Mesendoderm (in vitro differentiated cells): ENCODE measurements at regions not wholly inside any gene's neighbourhood (a gene's known extent, or its start where the extent isn't known, plus 50 kb on each side); places are given as distances from the start of the nearest gene placed in this dataset.

Experiments
- DNase-seq: peaks from one replicate; pipeline ENCODE4 v3.0.0; 2013
- H2AK5ac ChIP-seq: 2 replicates; pipeline ENCODE4 v1.6.1; 2013; ENCODE audit warnings: low read length, inconsistent platforms
- H2BK120ac ChIP-seq: 2 replicates; pipeline ENCODE4 v1.6.1; 2013; ENCODE audit warnings: low read depth, mild to moderate bottlenecking, low read length, moderate library complexity, mixed read lengths
- H2BK15ac ChIP-seq: replicated peaks from 2 replicates; pipeline ENCODE4 v1.6.1; 2013; ENCODE audit warnings: low read depth, mild to moderate bottlenecking, moderate library complexity
- H2BK5ac ChIP-seq: 2 replicates; pipeline ENCODE4 v1.6.1; 2013; ENCODE audit warnings: low read length, inconsistent platforms
- H3K18ac ChIP-seq: 2 replicates; pipeline ENCODE4 v1.6.1; 2013; ENCODE audit warnings: mild to moderate bottlenecking, low read length, mixed read lengths
- H3K23ac ChIP-seq: one replicate; pipeline ENCODE4 v1.6.1; 2013; ENCODE audit warnings: low read length
- H3K27ac ChIP-seq: 2 replicates; pipeline ENCODE4 v1.5.1; 2013; ENCODE audit warnings: low read depth, mild to moderate bottlenecking, inconsistent platforms, low read length, moderate library complexity
- H3K27me3 ChIP-seq: 2 replicates; pipeline ENCODE4 v1.6.1; 2013; ENCODE audit warnings: low read length, control low read depth, mild to moderate bottlenecking, inconsistent platforms; ENCODE audit not compliant: insufficient read depth, poor library complexity
- H3K36me3 ChIP-seq: 2 replicates; pipeline ENCODE4 v1.6.1; 2013; ENCODE audit warnings: low read length, inconsistent platforms; ENCODE audit not compliant: control insufficient read depth, insufficient read depth
- H3K4ac ChIP-seq: one replicate; pipeline ENCODE4 v1.6.1; 2013; ENCODE audit warnings: low read depth, mild to moderate bottlenecking, low read length, moderate library complexity
- H3K4me1 ChIP-seq: 2 replicates; pipeline ENCODE4 v1.6.1; 2013; ENCODE audit warnings: low read depth, low read length, inconsistent platforms; ENCODE audit not compliant: control insufficient read depth
- H3K4me2 ChIP-seq: 2 replicates; pipeline ENCODE4 v1.6.1; 2013; ENCODE audit warnings: low read length
- H3K4me3 ChIP-seq: 2 replicates; pipeline ENCODE4 v1.5.1; 2013; ENCODE audit warnings: mild to moderate bottlenecking, low read length
- H3K56ac ChIP-seq: one replicate; pipeline ENCODE4 v1.6.1; 2013; ENCODE audit warnings: low read length
- H3K79me1 ChIP-seq: 2 replicates; pipeline ENCODE4 v1.6.1; 2013; ENCODE audit warnings: low read length, inconsistent platforms
- H3K79me2 ChIP-seq: 2 replicates; pipeline ENCODE4 v1.6.1; 2013; ENCODE audit warnings: mild to moderate bottlenecking, low read length; ENCODE audit not compliant: control insufficient read depth, insufficient read depth
- H3K9ac ChIP-seq: 2 replicates; pipeline ENCODE4 v1.6.1; 2013; ENCODE audit warnings: low read length, inconsistent platforms
- H4K5ac ChIP-seq: one replicate; pipeline ENCODE4 v1.6.1; 2013; ENCODE audit warnings: low read length
- H4K8ac ChIP-seq: one replicate; pipeline ENCODE4 v1.6.1; 2013; ENCODE audit warnings: low read depth, mild to moderate bottlenecking, control low read depth, low read length, moderate library complexity
- WGBS: extraction: QIAGEN DNeasy Blood & Tissue Kit; methylation state at CpG from one replicate; pipeline ENCODE4 v1.1.7; 2013; ENCODE audit warnings: low lambda C conversion rate, missing lambda C conversion rate; ENCODE audit not compliant: insufficient coverage; ENCODE audit errors: extremely low coverage; 5-methylcytosine and 5-hydroxymethylcytosine counted together

- Histone ChIP-seq H3K4me1 (no peaks in the 10 kb centered on the region), H3K4ac (no peak overlapping the region), H2BK5ac (no peak overlapping the region), H3K18ac (no peak overlapping the region), H4K5ac (no peak overlapping the region), H2BK15ac (no peak overlapping the region), H2BK120ac (no peak overlapping the region), H4K8ac (no peak overlapping the region), H3K4me2 (no peak overlapping the region), H3K27ac (no peak overlapping the region), H3K23ac (no peak overlapping the region), H3K79me2 (no peaks in the 10 kb centered on the region), H3K4me3 (no peak overlapping the region), H3K27me3 (no peaks in the 10 kb centered on the region), H3K36me3 (no peaks in the 10 kb centered on the region), H3K79me1 (no peaks in the 10 kb centered on the region), H3K9ac (no peak overlapping the region), H2AK5ac (no peak overlapping the region), H3K56ac (no peak overlapping the region)
- DNase-seq, result peak; percentile 24
- no CpG with 5 or more reads among the region's 4 CpGs for WGBS
Measured at GRCh38 chr18:75884728-75885127, 457.2 kb upstream of the SMIM21 start.

- Histone ChIP-seq H3K27ac (no peak overlapping the region), H3K18ac (no peak overlapping the region), H3K79me2 (no peaks in the 10 kb centered on the region), H3K4me1 (no peaks in the 10 kb centered on the region), H3K4ac (no peak overlapping the region), H2BK5ac (no peak overlapping the region), H3K27me3 (no peaks in the 10 kb centered on the region), H2BK120ac (no peak overlapping the region), H3K23ac (no peak overlapping the region), H3K36me3 (no peaks in the 10 kb centered on the region), H3K4me3 (no peak overlapping the region), H3K79me1 (no peaks in the 10 kb centered on the region), H3K4me2 (no peak overlapping the region), H2BK15ac (no peak overlapping the region), H4K5ac (no peak overlapping the region), H3K56ac (no peak overlapping the region), H2AK5ac (no peak overlapping the region), H3K9ac (no peak overlapping the region), H4K8ac (no peak overlapping the region)
- WGBS, result no CpG with 5 or more reads among the region's 6 CpGs
- DNase-seq, result no peak
Measured at GRCh38 chr18:75880925-75881504, 453.5 kb upstream of the SMIM21 start.

- Histone ChIP-seq H3K56ac (no peak overlapping the region), H3K18ac (no peak overlapping the region), H3K27ac (no peak overlapping the region), H3K4ac (no peak overlapping the region), H4K5ac (no peak overlapping the region), H3K79me1 (no peaks in the 10 kb centered on the region), H2BK5ac (no peak overlapping the region), H2BK120ac (no peak overlapping the region), H3K79me2 (no peaks in the 10 kb centered on the region), H4K8ac (no peak overlapping the region), H2BK15ac (no peak overlapping the region), H3K4me1 (no peaks in the 10 kb centered on the region), H3K36me3 (no peaks in the 10 kb centered on the region), H3K9ac (no peak overlapping the region), H3K4me3 (no peak overlapping the region), H2AK5ac (no peak overlapping the region), H3K23ac (no peak overlapping the region), H3K27me3 (no peaks in the 10 kb centered on the region), H3K4me2 (no peak overlapping the region)
- no peak for DNase-seq
- no CpG with 5 or more reads among the region's 12 CpGs for WGBS
Measured at GRCh38 chr18:75880266-75880665, 452.8 kb upstream of the SMIM21 start.

- Histone ChIP-seq H3K27me3 (no peaks in the 10 kb centered on the region), H3K9ac (no peak overlapping the region), H3K4ac (no peak overlapping the region), H3K4me2 (no peak overlapping the region), H2AK5ac (no peak overlapping the region), H4K5ac (no peak overlapping the region), H3K23ac (no peak overlapping the region), H2BK15ac (no peak overlapping the region), H2BK120ac (no peak overlapping the region), H3K79me2 (no peaks in the 10 kb centered on the region), H3K18ac (no peak overlapping the region), H3K36me3 (no peaks in the 10 kb centered on the region), H2BK5ac (no peak overlapping the region), H3K56ac (no peak overlapping the region), H3K79me1 (no peaks in the 10 kb centered on the region), H3K27ac (no peak overlapping the region), H3K4me1 (no peaks in the 10 kb centered on the region), H4K8ac (no peak overlapping the region), H3K4me3 (no peak overlapping the region)
- WGBS, result no CpG with 5 or more reads among the region's 3 CpGs
- no peak for DNase-seq
Measured at GRCh38 chr18:75879196-75879595, 451.7 kb upstream of the SMIM21 start.

GRCh38 chr18:75875559-75875958, 448.1 kb upstream of the SMIM21 start:
- no peak overlapping the region for H2BK5ac ChIP-seq

GRCh38 chr18:75874401-75875089, 447.0 kb upstream of the SMIM21 start:
- Histone ChIP-seq H3K4ac (no peak overlapping the region), H3K4me2 (no peak overlapping the region), H3K56ac (no peak overlapping the region), H3K79me2 (no peaks in the 10 kb centered on the region), H2BK120ac (no peak overlapping the region), H2BK5ac (no peak overlapping the region), H2AK5ac (no peak overlapping the region), H3K18ac (no peak overlapping the region), H4K5ac (no peak overlapping the region), H3K27me3 (no peaks in the 10 kb centered on the region), H3K79me1 (no peaks in the 10 kb centered on the region), H3K23ac (no peak overlapping the region), H3K36me3 (no peaks in the 10 kb centered on the region), H3K27ac (no peak overlapping the region), H3K9ac (no peak overlapping the region), H3K4me3 (no peak overlapping the region), H4K8ac (no peak overlapping the region), H2BK15ac (no peak overlapping the region), H3K4me1 (no peaks in the 10 kb centered on the region)
- DNase-seq, result no peak
- WGBS, result no CpG with 5 or more reads among the region's 11 CpGs

More at GRCh38 chr18:75875559-75875958, 448.1 kb upstream of the SMIM21 start:
- Histone ChIP-seq H4K8ac (no peak overlapping the region), H3K9ac (no peak overlapping the region), H3K18ac (no peak overlapping the region), H3K36me3 (no peaks in the 10 kb centered on the region), H3K79me1 (no peaks in the 10 kb centered on the region), H3K4me2 (no peak overlapping the region), H3K4me3 (no peak overlapping the region), H3K56ac (no peak overlapping the region), H3K4me1 (no peaks in the 10 kb centered on the region), H3K4ac (no peak overlapping the region), H3K27me3 (no peaks in the 10 kb centered on the region), H2AK5ac (no peak overlapping the region), H3K27ac (no peak overlapping the region), H3K23ac (no peak overlapping the region), H2BK120ac (no peak overlapping the region), H4K5ac (no peak overlapping the region), H2BK15ac (no peak overlapping the region), H3K79me2 (no peaks in the 10 kb centered on the region)
- no CpG with 5 or more reads among the region's 10 CpGs for WGBS
- DNase-seq, result no peak
